ENCODE measurements at regions not wholly inside any gene's neighbourhood (a gene's known extent, or its start where the extent isn't known, plus 50 kb on each side); places are given as distances from the start of the nearest gene placed in this dataset.

GRCh38 chr12:115661112-115661511 is 616.4 kb downstream of the MED13L start:
- TF ChIP-seq CTCF (IDR thresholded peaks at IDR 0.05; ENCODE audit: low read depth, low read length, missing input control) = no peak
- no peak for TF ChIP-seq JUND (IDR thresholded peaks at IDR 0.05)
- TF ChIP-seq MAX (IDR thresholded peaks at IDR 0.05) = no peak
- no peak for TF ChIP-seq TAF1 (conservative IDR thresholded peaks at IDR 0.05)
- TF ChIP-seq RAD21 (IDR thresholded peaks at IDR 0.05) = no peak

Measured in liver (tissue), 3 donors.